Keratinocyte (primary cell): ENCODE measurements at regions not wholly inside any gene's neighbourhood (a gene's known extent, or its start where the extent isn't known, plus 50 kb on each side); places are given as distances from the start of the nearest gene placed in this dataset.

Experiments
- DNase-seq: peaks from one replicate; pipeline ENCODE4 v3.0.0-alpha.2; 2011; ENCODE audit warnings: low read depth, missing footprints, low spot score
- FAIRE-seq: peaks from 2 replicates; lab custom pipeline; 2011; peaks lifted over from hg19 to GRCh38; lab: Jason Lieb, UNC
- H2AFZ ChIP-seq: 2 replicates; pipeline ENCODE4 v1.6.0; 2012; ENCODE audit warnings: low read length, control low read depth, inconsistent platforms; ENCODE audit not compliant: control insufficient read depth
- H3K27ac ChIP-seq: 2 replicates; pipeline ENCODE4 v1.5.1; 2011; ENCODE audit warnings: low read length; ENCODE audit not compliant: control insufficient read depth, insufficient read depth
- H3K27me3 ChIP-seq: 3 replicates; pipeline ENCODE4 v1.6.0; 2011; ENCODE audit warnings: low read length; ENCODE audit not compliant: control insufficient read depth, insufficient read depth; ENCODE audit errors: extremely low read depth
- H3K36me3 ChIP-seq, 2 experiments: 2 replicates in 1 of 2; 3 replicates in 1 of 2; pipeline ENCODE4 v1.5.1; 2011; ENCODE audit warnings: low read length in 2 of 2, mild to moderate bottlenecking in 1 of 2; ENCODE audit not compliant: control insufficient read depth in 2 of 2, insufficient read depth in 2 of 2; ENCODE audit errors: extremely low read depth in 1 of 2
- H3K4me1 ChIP-seq: 3 replicates; pipeline ENCODE4 v1.5.1; 2011; ENCODE audit warnings: low read length; ENCODE audit not compliant: control insufficient read depth, insufficient read depth; ENCODE audit errors: extremely low read depth
- H3K4me2 ChIP-seq: 3 replicates; pipeline ENCODE4 v1.6.0; 2011; ENCODE audit warnings: low read depth, low read length; ENCODE audit not compliant: control insufficient read depth, insufficient read depth; ENCODE audit errors: extremely low read depth
- H3K4me3 ChIP-seq, 3 experiments: fragments of 200-600 bp in 1 of 3; sonication (generic) in 1 of 3; 2 replicates in 2 of 3; 3 replicates in 1 of 3; pipeline ENCODE4 v1.5.1; 2011 to 2016; ENCODE audit warnings: low read length in 3 of 3, mild to moderate bottlenecking in 3 of 3, control low read depth in 2 of 3, inconsistent platforms in 1 of 3, low read depth in 1 of 3, mixed read lengths in 1 of 3, mixed run types in 1 of 3, moderate library complexity in 1 of 3; ENCODE audit not compliant: control insufficient read depth in 2 of 3, insufficient read depth in 2 of 3; ENCODE audit errors: extremely low read depth in 1 of 3
- H3K79me2 ChIP-seq: 2 replicates; pipeline ENCODE4 v1.6.0; 2012; ENCODE audit warnings: low read length; ENCODE audit not compliant: control insufficient read depth, insufficient read depth
- H3K9ac ChIP-seq: 3 replicates; pipeline ENCODE4 v1.6.0; 2011; ENCODE audit warnings: low read length; ENCODE audit not compliant: control insufficient read depth, insufficient read depth; ENCODE audit errors: extremely low read depth
- H3K9me1 ChIP-seq: 3 replicates; pipeline ENCODE4 v1.6.0; 2011; ENCODE audit warnings: low read length; ENCODE audit not compliant: control insufficient read depth, insufficient read depth; ENCODE audit errors: extremely low read depth
- H3K9me3 ChIP-seq: 2 replicates; pipeline ENCODE4 v1.5.1; 2012; ENCODE audit warnings: low read depth, low read length; ENCODE audit not compliant: control insufficient read depth
- H4K20me1 ChIP-seq: 3 replicates; pipeline ENCODE4 v1.6.0; 2011; ENCODE audit warnings: low read length; ENCODE audit not compliant: control insufficient read depth, insufficient read depth; ENCODE audit errors: extremely low read depth
- EZH2 ChIP-seq: IDR thresholded peaks from one replicate; pipeline ENCODE4 v1.6.1; 2012; ENCODE audit warnings: inconsistent platforms, mild to moderate bottlenecking, low read length, moderate library complexity
- dilution Hi-C: fragments of 300-500 bp; cut with MboI; formaldehyde crosslinking; loops from one replicate; pipeline ENCODE4 v1.7.0; 2020; ENCODE audit warnings: low sequenced_read_pairs; ENCODE audit not compliant: extremely low pct_ligation_motif_present
- TF ChIP-seq, protein P1 (sequence below), 3 experiments: IDR thresholded peaks in 1 of 3; conservative IDR thresholded peaks in 1 of 3; optimal IDR thresholded peaks in 1 of 3; 2 replicates in 2 of 3; 3 replicates in 1 of 3; pipeline versions ENCODE3 to v1.5.1; 2011; ENCODE audit warnings: low read length in 3 of 3, mild to moderate bottlenecking in 3 of 3, moderate library complexity in 2 of 3, control low read depth in 1 of 3, inconsistent platforms in 1 of 3; ENCODE audit not compliant: insufficient read depth in 2 of 3; ENCODE audit errors: extremely low read depth in 1 of 3

DNA sequence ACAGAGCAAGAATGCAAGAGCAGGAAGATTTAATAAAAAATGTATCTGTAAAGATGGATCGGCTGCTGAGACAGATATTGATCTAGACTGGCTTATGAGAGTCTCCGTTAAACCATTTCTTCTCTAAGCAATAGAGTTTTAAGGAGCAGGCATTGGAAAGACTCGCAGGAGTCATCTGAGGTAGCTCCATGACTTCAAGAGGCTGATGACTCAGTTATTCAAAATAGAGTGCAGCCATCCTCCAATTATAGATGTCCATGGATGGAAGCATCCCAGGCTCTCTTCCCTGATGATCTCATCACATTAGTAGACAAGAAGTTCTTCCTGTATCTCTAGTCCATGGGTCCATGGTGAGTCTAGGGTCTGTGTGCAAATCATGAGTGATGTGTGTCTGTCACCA, 638.3 kb upstream of the TMEM132C start:
- no peak for DNase-seq
- no peaks in the 10 kb centered on the region for H3K4me1 ChIP-seq
- no peaks in the 10 kb centered on the region for H3K9me3 ChIP-seq
- H3K4me3 ChIP-seq: no peak overlapping the region
- dilution Hi-C loops: no loop called here
- no peaks in the 10 kb centered on the region for H3K79me2 ChIP-seq
- H3K9me1 ChIP-seq: no peaks in the 10 kb centered on the region
- no peak overlapping the region for H3K4me2 ChIP-seq
- no peak overlapping the region for H3K27ac ChIP-seq
- H3K36me3 ChIP-seq: no peaks in the 10 kb centered on the region
- no peak overlapping the region for H2AFZ ChIP-seq
- no peaks in the 10 kb centered on the region for H3K27me3 ChIP-seq
- FAIRE-seq: no peak
- TF ChIP-seq, protein P1, sequence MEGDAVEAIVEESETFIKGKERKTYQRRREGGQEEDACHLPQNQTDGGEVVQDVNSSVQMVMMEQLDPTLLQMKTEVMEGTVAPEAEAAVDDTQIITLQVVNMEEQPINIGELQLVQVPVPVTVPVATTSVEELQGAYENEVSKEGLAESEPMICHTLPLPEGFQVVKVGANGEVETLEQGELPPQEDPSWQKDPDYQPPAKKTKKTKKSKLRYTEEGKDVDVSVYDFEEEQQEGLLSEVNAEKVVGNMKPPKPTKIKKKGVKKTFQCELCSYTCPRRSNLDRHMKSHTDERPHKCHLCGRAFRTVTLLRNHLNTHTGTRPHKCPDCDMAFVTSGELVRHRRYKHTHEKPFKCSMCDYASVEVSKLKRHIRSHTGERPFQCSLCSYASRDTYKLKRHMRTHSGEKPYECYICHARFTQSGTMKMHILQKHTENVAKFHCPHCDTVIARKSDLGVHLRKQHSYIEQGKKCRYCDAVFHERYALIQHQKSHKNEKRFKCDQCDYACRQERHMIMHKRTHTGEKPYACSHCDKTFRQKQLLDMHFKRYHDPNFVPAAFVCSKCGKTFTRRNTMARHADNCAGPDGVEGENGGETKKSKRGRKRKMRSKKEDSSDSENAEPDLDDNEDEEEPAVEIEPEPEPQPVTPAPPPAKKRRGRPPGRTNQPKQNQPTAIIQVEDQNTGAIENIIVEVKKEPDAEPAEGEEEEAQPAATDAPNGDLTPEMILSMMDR (optimal IDR thresholded peaks at IDR 0.05 in 1 of 3, IDR thresholded peaks at IDR 0.05 in 1 of 3, conservative IDR thresholded peaks at IDR 0.05 in 1 of 3; ENCODE audit: extremely low read depth in 1 of 3, insufficient read depth in 2 of 3, low read length in 3 of 3): no peak
- no peak for TF ChIP-seq EZH2
- no peak overlapping the region for H3K9ac ChIP-seq
- H4K20me1 ChIP-seq: no peaks in the 10 kb centered on the region

GRCh38 chr12:127629066-127629820, 637.7 kb upstream of the TMEM132C start:
- no peaks in the 10 kb centered on the region for H3K27me3 ChIP-seq
- no peaks in the 10 kb centered on the region for H3K9me1 ChIP-seq
- H3K4me1 ChIP-seq: no peaks in the 10 kb centered on the region
- no peak for TF ChIP-seq EZH2
- TF ChIP-seq, protein P1 (optimal IDR thresholded peaks at IDR 0.05 in 1 of 3, IDR thresholded peaks at IDR 0.05 in 1 of 3, conservative IDR thresholded peaks at IDR 0.05 in 1 of 3; ENCODE audit: extremely low read depth in 1 of 3, insufficient read depth in 2 of 3, low read length in 3 of 3): no peak
- no peaks in the 10 kb centered on the region for H4K20me1 ChIP-seq
- H3K27ac ChIP-seq: no peak overlapping the region
- H2AFZ ChIP-seq: no peak overlapping the region
- H3K36me3 ChIP-seq: no peaks in the 10 kb centered on the region
- no peak overlapping the region for H3K9ac ChIP-seq
- H3K9me3 ChIP-seq: no peaks in the 10 kb centered on the region
- no peak overlapping the region for H3K4me3 ChIP-seq
- no peaks in the 10 kb centered on the region for H3K79me2 ChIP-seq
- no peak overlapping the region for H3K4me2 ChIP-seq
- no peak for FAIRE-seq
- no peak for DNase-seq
- dilution Hi-C loops: no loop called here
